HEK293 (cell line): ENCODE measurements at regions not wholly inside any gene's neighbourhood (a gene's known extent, or its start where the extent isn't known, plus 50 kb on each side); places are given as distances from the start of the nearest gene placed in this dataset.
A peak's percentile ranks its signal among the peaks of the same experiment; 100 is the strongest.

Source experiments
- CTCF ChIA-PET: fragments of 350-600 bp; formaldehyde crosslinking; extraction: SDS; loops from one replicate; lab custom pipeline; 2021; ENCODE audit warnings: antibody characterized with exemption; lab: Yijun Ruan, JAX
- POLR2A ChIA-PET: fragments of 300-600 bp; formaldehyde crosslinking; extraction: SDS; loops from one replicate; lab custom pipeline; 2020; ENCODE audit warnings: antibody characterized with exemption, inconsistent platforms; lab: Yijun Ruan, JAX
- H3K27ac ChIP-seq: fragments of 200-500 bp; sonication (Bioruptor generic); 2 replicates; pipeline ENCODE4 v1.5.1; 2014; ENCODE audit warnings: low read depth, low read length, control low read depth, inconsistent platforms; ENCODE audit errors: extremely low read depth
- H3K36me3 ChIP-seq, 2 experiments: fragments of 200-500 bp in 1 of 2; sonication (Bioruptor generic) in 1 of 2; 1 replicate in 1 of 2; 2 replicates in 1 of 2; pipeline ENCODE4 v1.5.1; 2014 to 2017; ENCODE audit warnings: inconsistent platforms in 2 of 2, low read length in 2 of 2; ENCODE audit not compliant: control insufficient read depth in 2 of 2, insufficient read depth in 1 of 2
- H3K4me1 ChIP-seq: fragments of 200-500 bp; sonication (Bioruptor generic); 2 replicates; pipeline ENCODE4 v1.5.1; 2014; ENCODE audit warnings: mild to moderate bottlenecking, low read length, inconsistent platforms; ENCODE audit not compliant: control insufficient read depth, insufficient read depth
- H3K4me3 ChIP-seq: 2 replicates; pipeline ENCODE4 v1.5.1; 2011; ENCODE audit warnings: low read depth, mild to moderate bottlenecking, control low read depth, low read length, moderate library complexity
- H3K9me3 ChIP-seq: fragments of 200-500 bp; sonication (Bioruptor generic); 2 replicates; pipeline ENCODE4 v1.5.1; 2014; ENCODE audit warnings: low read depth, low read length, inconsistent platforms; ENCODE audit not compliant: control insufficient read depth, insufficient read depth
- BCL11A ChIP-seq: fragments of 450-650 bp; formaldehyde crosslinking; IDR thresholded peaks from 2 replicates; pipeline ENCODE4 v1.5.1; 2016; ENCODE audit warnings: low read depth, missing biosample characterization, missing genetic modification characterization
- GLIS2 ChIP-seq: fragments of 450-650 bp; formaldehyde crosslinking; IDR thresholded peaks from 2 replicates; pipeline ENCODE4 v1.5.1; 2016; ENCODE audit warnings: missing biosample characterization, missing genetic modification characterization
- KLF9 ChIP-seq: fragments of 450-650 bp; formaldehyde crosslinking; IDR thresholded peaks from 2 replicates; pipeline ENCODE4 v1.5.1; 2016; ENCODE audit warnings: missing biosample characterization, missing genetic modification characterization, low read depth
- OSR2 ChIP-seq: fragments of 450-650 bp; formaldehyde crosslinking; IDR thresholded peaks from 2 replicates; pipeline ENCODE4 v1.5.1; 2016; ENCODE audit warnings: missing biosample characterization, missing genetic modification characterization
- SETDB1 ChIP-seq: IDR thresholded peaks from one replicate; pipeline ENCODE4 v1.6.1; 2017; ENCODE audit warnings: mild to moderate bottlenecking, low read length, moderate library complexity, mixed read lengths; ENCODE audit not compliant: insufficient read length
- TCF7L2 ChIP-seq: IDR thresholded peaks from 2 replicates; pipeline ENCODE4 v1.6.1; 2011; ENCODE audit warnings: low read depth, mild to moderate bottlenecking, inconsistent platforms, low read length, moderate library complexity, borderline replicate concordance
- ZNF112 ChIP-seq: fragments of 450-650 bp; formaldehyde crosslinking; IDR thresholded peaks from 2 replicates; pipeline ENCODE4 v1.5.0; 2017; ENCODE audit warnings: missing biosample characterization, missing genetic modification characterization
- ZNF132 ChIP-seq: fragments of 450-650 bp; formaldehyde crosslinking; IDR thresholded peaks from 2 replicates; pipeline ENCODE4 v1.5.1; 2017; ENCODE audit warnings: missing biosample characterization, missing genetic modification characterization, borderline replicate concordance
- ZNF175 ChIP-seq: fragments of 450-650 bp; formaldehyde crosslinking; IDR thresholded peaks from 2 replicates; pipeline ENCODE4 v1.5.1; 2016; ENCODE audit warnings: missing biosample characterization, missing genetic modification characterization
- ZNF19 ChIP-seq: fragments of 450-650 bp; formaldehyde crosslinking; IDR thresholded peaks from 2 replicates; pipeline ENCODE4; 2016; ENCODE audit warnings: missing biosample characterization, missing genetic modification characterization, low read depth
- ZNF221 ChIP-seq: fragments of 450-650 bp; formaldehyde crosslinking; IDR thresholded peaks from 2 replicates; pipeline ENCODE4 v1.5.1; 2017; ENCODE audit warnings: missing biosample characterization, missing genetic modification characterization, borderline replicate concordance
- ZNF391 ChIP-seq: fragments of 450-650 bp; formaldehyde crosslinking; IDR thresholded peaks from 2 replicates; pipeline ENCODE4 v1.5.1; 2016; ENCODE audit warnings: low read depth, missing biosample characterization, missing genetic modification characterization, borderline replicate concordance
- ZNF394 ChIP-seq: fragments of 450-650 bp; formaldehyde crosslinking; IDR thresholded peaks from 2 replicates; pipeline ENCODE4 v1.5.1; 2016; ENCODE audit warnings: missing biosample characterization, missing genetic modification characterization, mild to moderate bottlenecking, moderate library complexity, borderline replicate concordance
- ZNF518A ChIP-seq: fragments of 450-650 bp; formaldehyde crosslinking; conservative IDR thresholded peaks from 2 replicates; pipeline ENCODE4 v1.5.1; 2016; ENCODE audit warnings: low read depth, missing biosample characterization, missing genetic modification characterization
- ZNF561 ChIP-seq: fragments of 450-650 bp; IDR thresholded peaks from 2 replicates; pipeline ENCODE4 v1.5.1; 2018; ENCODE audit warnings: missing biosample characterization, missing genetic modification characterization, borderline replicate concordance
- ZSCAN5A ChIP-seq: fragments of 450-650 bp; formaldehyde crosslinking; IDR thresholded peaks from 2 replicates; pipeline ENCODE4 v1.5.1; 2016; ENCODE audit warnings: missing biosample characterization, missing genetic modification characterization
- TF ChIP-seq, protein P1 (sequence below): fragments of 450-650 bp; formaldehyde crosslinking; IDR thresholded peaks from 2 replicates; pipeline ENCODE4 v1.5.1; 2016; ENCODE audit warnings: missing biosample characterization, missing genetic modification characterization
- TF ChIP-seq, protein P2 (sequence below): fragments of 450-650 bp; formaldehyde crosslinking; IDR thresholded peaks from 2 replicates; pipeline ENCODE4 v1.5.1; 2016; ENCODE audit warnings: missing biosample characterization, missing genetic modification characterization, low read depth
- TF ChIP-seq, protein P3 (sequence below): fragments of 450-650 bp; formaldehyde crosslinking; IDR thresholded peaks from 2 replicates; pipeline ENCODE4 v1.5.1; 2017; ENCODE audit warnings: missing biosample characterization, missing genetic modification characterization

DNA sequence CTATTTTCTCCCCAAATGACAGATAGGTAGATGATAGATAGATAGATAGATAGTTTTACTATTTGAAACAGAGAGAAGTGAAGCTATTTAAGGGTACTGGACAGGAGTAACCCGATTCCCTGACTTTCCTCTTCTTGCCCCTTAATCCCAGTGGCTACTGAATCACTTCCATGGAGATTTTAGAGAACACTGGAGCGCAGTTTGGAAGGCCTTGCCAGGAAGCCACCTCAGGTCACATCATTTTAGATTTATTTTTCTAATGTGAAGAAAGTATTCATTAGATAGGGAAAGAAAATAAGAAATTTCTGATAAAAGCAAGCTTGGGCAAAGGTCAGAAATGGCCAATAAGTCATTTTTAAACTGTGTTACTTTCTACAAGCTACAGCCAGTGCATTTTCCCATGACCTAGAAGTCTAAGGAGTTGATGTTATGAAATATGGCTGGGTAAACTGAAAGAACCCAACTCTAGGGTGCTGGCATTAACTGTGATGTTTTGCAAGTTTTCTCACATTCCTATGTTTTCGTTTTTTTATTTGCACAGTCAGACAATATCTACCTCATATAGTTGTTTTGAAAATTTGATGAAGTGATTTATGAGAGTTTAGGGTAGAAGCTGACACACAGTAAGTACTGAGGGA, 544.7 kb upstream of the PTGER4 start (continued):
- TF ChIP-seq, protein P1, sequence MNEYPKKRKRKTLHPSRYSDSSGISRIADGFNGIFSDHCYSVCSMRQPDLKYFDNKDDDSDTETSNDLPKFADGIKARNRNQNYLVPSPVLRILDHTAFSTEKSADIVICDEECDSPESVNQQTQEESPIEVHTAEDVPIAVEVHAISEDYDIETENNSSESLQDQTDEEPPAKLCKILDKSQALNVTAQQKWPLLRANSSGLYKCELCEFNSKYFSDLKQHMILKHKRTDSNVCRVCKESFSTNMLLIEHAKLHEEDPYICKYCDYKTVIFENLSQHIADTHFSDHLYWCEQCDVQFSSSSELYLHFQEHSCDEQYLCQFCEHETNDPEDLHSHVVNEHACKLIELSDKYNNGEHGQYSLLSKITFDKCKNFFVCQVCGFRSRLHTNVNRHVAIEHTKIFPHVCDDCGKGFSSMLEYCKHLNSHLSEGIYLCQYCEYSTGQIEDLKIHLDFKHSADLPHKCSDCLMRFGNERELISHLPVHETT = no peak

GRCh38 chr5:40124367-40124766, 555.3 kb upstream of the PTGER4 start:
- ChIA-PET CTCF (no interaction called here), POLR2A (no interaction called here)
- no peak overlapping the region for H3K4me3 ChIP-seq
- H3K9me3 ChIP-seq = no peaks in the 10 kb centered on the region; the same call in 1 of the 2 replicates
- H3K4me1 ChIP-seq = no peaks in the 10 kb centered on the region
- no peak overlapping the region for H3K27ac ChIP-seq
- TF ChIP-seq SETDB1 (peak; percentile 96), GLIS2 (tag by site-specific recombination) (no peak)
- H3K36me3 ChIP-seq = no peaks in the 10 kb centered on the region

DNA sequence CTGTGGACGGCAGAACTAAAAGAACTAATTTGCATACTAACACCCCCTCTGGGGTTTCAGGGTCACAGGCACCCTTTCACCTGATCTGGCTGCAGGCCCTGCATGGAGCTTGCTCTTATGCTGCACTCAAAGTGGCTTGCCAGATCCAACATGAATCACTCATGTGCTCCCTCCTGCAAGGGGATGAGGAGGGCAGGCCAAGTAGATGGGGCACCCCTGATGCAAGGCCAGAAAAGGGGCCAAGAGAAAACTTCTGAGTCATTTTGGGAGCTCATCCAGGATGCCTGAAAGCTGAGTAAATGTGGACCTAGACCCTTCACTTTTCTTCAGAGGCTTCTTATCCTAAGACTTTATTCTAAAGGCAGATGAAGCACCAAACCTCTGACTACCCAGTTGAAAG, 558.5 kb upstream of the PTGER4 start:
- TF ChIP-seq, protein P2, sequence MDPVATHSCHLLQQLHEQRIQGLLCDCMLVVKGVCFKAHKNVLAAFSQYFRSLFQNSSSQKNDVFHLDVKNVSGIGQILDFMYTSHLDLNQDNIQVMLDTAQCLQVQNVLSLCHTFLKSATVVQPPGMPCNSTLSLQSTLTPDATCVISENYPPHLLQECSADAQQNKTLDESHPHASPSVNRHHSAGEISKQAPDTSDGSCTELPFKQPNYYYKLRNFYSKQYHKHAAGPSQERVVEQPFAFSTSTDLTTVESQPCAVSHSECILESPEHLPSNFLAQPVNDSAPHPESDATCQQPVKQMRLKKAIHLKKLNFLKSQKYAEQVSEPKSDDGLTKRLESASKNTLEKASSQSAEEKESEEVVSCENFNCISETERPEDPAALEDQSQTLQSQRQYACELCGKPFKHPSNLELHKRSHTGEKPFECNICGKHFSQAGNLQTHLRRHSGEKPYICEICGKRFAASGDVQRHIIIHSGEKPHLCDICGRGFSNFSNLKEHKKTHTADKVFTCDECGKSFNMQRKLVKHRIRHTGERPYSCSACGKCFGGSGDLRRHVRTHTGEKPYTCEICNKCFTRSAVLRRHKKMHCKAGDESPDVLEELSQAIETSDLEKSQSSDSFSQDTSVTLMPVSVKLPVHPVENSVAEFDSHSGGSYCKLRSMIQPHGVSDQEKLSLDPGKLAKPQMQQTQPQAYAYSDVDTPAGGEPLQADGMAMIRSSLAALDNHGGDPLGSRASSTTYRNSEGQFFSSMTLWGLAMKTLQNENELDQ (tag by site-specific recombination) = no peak
- TF ChIP-seq ZNF19 (tag by site-specific recombination) (no peak), ZNF132 (no peak), ZNF394 (tag by site-specific recombination) (no peak), ZNF175 (tag by site-specific recombination) (no peak), TCF7L2 (no peak), ZNF391 (tag by site-specific recombination) (no peak), BCL11A (no peak), KLF9 (no peak), ZNF112 (no peak), OSR2 (no peak)
- Histone ChIP-seq H3K9me3 (no peaks in the 10 kb centered on the region; the same call in 1 of the 2 replicates), H3K27ac (no peak overlapping the region), H3K36me3 (no peaks in the 10 kb centered on the region), H3K4me3 (no peak overlapping the region), H3K4me1 (no peaks in the 10 kb centered on the region)
- ChIA-PET POLR2A (no interaction called here), CTCF (interaction anchor here (0.6 kb wide), 1 partner anchor 10 kb away, joined by 4 read pairs; no protein-coding TSS in a partner anchor)

DNA sequence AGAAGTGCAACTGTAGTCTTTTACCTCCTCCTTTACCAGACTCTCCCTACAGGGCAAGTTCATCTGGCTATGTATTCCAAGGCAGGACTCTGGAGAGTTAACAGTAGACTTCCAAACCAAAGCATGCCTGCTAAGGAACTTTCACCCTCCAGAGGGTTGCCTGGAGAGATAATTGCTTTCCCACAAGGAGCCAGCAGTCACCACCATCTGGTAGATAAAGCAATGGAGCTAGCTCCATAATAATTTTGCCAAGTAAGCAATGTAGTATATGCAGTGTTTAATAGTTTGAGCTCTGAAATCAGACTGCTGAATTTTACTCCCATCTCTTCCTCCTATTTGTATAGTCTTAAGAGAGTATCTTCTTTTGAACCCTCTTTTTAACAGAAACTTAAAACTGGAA, 566.8 kb upstream of the PTGER4 start:
- no peak overlapping the region for H3K27ac ChIP-seq
- H3K9me3 ChIP-seq = no peaks in the 10 kb centered on the region
- CTCF ChIA-PET = no interaction called here
- no peak for TF ChIP-seq ZSCAN5A (tag by site-specific recombination)
- TF ChIP-seq, protein P3, sequence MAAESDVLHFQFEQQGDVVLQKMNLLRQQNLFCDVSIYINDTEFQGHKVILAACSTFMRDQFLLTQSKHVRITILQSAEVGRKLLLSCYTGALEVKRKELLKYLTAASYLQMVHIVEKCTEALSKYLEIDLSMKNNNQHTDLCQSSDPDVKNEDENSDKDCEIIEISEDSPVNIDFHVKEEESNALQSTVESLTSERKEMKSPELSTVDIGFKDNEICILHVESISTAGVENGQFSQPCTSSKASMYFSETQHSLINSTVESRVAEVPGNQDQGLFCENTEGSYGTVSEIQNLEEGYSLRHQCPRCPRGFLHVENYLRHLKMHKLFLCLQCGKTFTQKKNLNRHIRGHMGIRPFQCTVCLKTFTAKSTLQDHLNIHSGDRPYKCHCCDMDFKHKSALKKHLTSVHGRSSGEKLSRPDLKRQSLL (tag by site-specific recombination) = no peak
- no peak for TF ChIP-seq ZNF221 (tag by site-specific recombination)
- TF ChIP-seq ZNF518A = no peak
- no peak for TF ChIP-seq ZNF561 (tag by site-specific recombination)

More for the DNA sequence above, 566.8 kb upstream of the PTGER4 start:
- Histone ChIP-seq H3K4me1 (no peaks in the 10 kb centered on the region), H3K36me3 (no peaks in the 10 kb centered on the region), H3K4me3 (no peak overlapping the region)
- POLR2A ChIA-PET = no interaction called here
